NCI-H460 (cell line): ENCODE measurements at regions not wholly inside any gene's neighbourhood (a gene's known extent, or its start where the extent isn't known, plus 50 kb on each side); places are given as distances from the start of the nearest gene placed in this dataset.

Experiments used
- DNase-seq: peaks from one replicate; pipeline ENCODE4 v3.0.0-alpha.2; 2016; ENCODE audit warnings: low read depth; ENCODE audit errors: extremely low read depth

- no peak for DNase-seq
These were observed 92.3 kb downstream of the GYPC start for GRCh38 chr2:126748188-126748760.

- no peak for DNase-seq
These were observed 93.1 kb downstream of the GYPC start for GRCh38 chr2:126748929-126749518.

GRCh38 chr2:126749537-126749936 is 93.6 kb downstream of the GYPC start:
- no peak for DNase-seq

GRCh38 chr2:126750506-126750905 is 94.5 kb downstream of the GYPC start:
- no peak for DNase-seq

GRCh38 chr2:126751477-126751876 is 95.5 kb downstream of the GYPC start:
- no peak for DNase-seq

- no peak for DNase-seq
These were observed 96.9 kb downstream of the GYPC start for GRCh38 chr2:126752876-126753275.

- no peak for DNase-seq
These were observed 97.7 kb downstream of the GYPC start for GRCh38 chr2:126753501-126754212.

- DNase-seq, result no peak
These were observed 98.5 kb downstream of the GYPC start for GRCh38 chr2:126754240-126755004.

GRCh38 chr2:126756125-126756524 is 100.2 kb downstream of the GYPC start:
- no peak for DNase-seq

- no peak for DNase-seq
These were observed 105.5 kb downstream of the GYPC start for GRCh38 chr2:126761256-126761980.

GRCh38 chr2:126761981-126762878 is 106.3 kb downstream of the GYPC start:
- no peak for DNase-seq

- no peak for DNase-seq
These were observed 108.8 kb downstream of the GYPC start for GRCh38 chr2:126764686-126765265.

GRCh38 chr2:126765395-126765794 is 109.4 kb downstream of the GYPC start:
- DNase-seq, result no peak

GRCh38 chr2:126766295-126766968 is 110.5 kb downstream of the GYPC start:
- no peak for DNase-seq

- DNase-seq, result no peak
These were observed 111.0 kb downstream of the GYPC start for GRCh38 chr2:126766969-126767296.

GRCh38 chr2:126769118-126769517 is 113.2 kb downstream of the GYPC start:
- DNase-seq, result no peak

GRCh38 chr2:126770466-126770865 is 114.5 kb downstream of the GYPC start:
- no peak for DNase-seq

GRCh38 chr2:126771094-126771493 is 115.1 kb downstream of the GYPC start:
- DNase-seq, result no peak
